ENCODE measurements at regions not wholly inside any gene's neighbourhood (a gene's known extent, or its start where the extent isn't known, plus 50 kb on each side); places are given as distances from the start of the nearest gene placed in this dataset.
"Not testable (repeated sequence)": the region's sequence is repeated elsewhere in the genome, so short reads cannot be mapped to it uniquely, and the experiment has no call there.

DNA sequence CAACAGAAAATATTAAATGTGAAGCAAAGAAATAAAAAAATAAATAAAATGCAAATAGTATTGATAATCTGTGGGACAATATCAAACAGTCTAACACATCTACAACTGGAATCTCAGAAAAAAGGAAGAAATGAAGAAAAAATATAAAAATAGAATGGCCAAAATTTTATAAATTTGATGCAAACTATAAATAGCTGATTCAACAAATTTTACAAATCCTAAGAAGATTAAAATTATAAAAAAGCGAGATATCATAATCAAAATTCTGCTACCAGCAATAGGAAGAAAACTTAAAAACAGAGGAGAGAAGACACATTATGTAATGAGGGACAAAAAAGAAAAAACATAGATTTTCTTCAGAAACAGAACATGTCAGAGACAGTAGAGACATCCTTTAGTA lies 129.2 kb upstream of the IRX1 start:
- H3K36me3 ChIP-seq (ENCODE audit: insufficient read depth, low read length): no peaks in the 10 kb centered on the region
- no peak for DNase-seq
- H3K9me3 ChIP-seq (ENCODE audit: low read length): peaks cover 24% of the 10 kb centered on the region

DNA sequence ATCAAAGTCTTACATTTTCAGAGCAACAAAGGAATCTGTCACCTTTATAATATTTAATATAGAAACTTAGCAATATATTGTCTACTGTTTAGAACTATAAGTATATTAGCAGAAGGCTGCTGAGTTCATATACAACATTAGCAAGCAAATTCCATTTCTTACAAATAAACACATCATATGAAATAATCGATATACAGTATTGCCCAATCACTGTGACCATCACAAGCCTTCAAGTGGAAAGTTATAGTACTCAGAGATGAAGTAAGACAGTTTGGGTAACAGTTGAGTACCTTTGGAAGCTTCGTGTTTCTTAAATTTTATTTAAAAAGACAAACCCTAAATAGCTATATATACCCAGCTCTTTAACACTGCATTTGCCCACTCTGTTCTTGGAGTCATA lies 135.2 kb upstream of the IRX1 start:
- no peak overlapping the region for H3K9ac ChIP-seq (ENCODE audit: low read length)
- no peaks in the 10 kb centered on the region for H3K36me3 ChIP-seq (ENCODE audit: insufficient read depth, low read length)
- H4K20me1 ChIP-seq (ENCODE audit: insufficient read depth, low read depth, low read length): no peaks in the 10 kb centered on the region
- H2AFZ ChIP-seq (ENCODE audit: low read length): no peak overlapping the region
- H3K79me2 ChIP-seq (ENCODE audit: low read length): no peaks in the 10 kb centered on the region
- no peaks in the 10 kb centered on the region for H3K4me1 ChIP-seq (ENCODE audit: low read length)
- peaks cover 37% of the 10 kb centered on the region for H3K9me3 ChIP-seq (ENCODE audit: low read length)
- no peaks in the 10 kb centered on the region for H3K9me2 ChIP-seq (replicated peaks; ENCODE audit: insufficient read depth, low read length)
- no peaks in the 10 kb centered on the region for H3K27me3 ChIP-seq (ENCODE audit: low read length)
- H3K4me2 ChIP-seq (ENCODE audit: low read depth, low read length, poor library complexity, severe bottlenecking): no peak overlapping the region
- H3K27ac ChIP-seq (ENCODE audit: low read length): no peak overlapping the region
- no peak for DNase-seq
- H3K4me3 ChIP-seq (ENCODE audit: low read length): no peak overlapping the region

More for the DNA sequence above, 129.2 kb upstream of the IRX1 start:
- no peaks in the 10 kb centered on the region for H3K79me2 ChIP-seq (ENCODE audit: low read length)
- no peaks in the 10 kb centered on the region for H3K4me1 ChIP-seq (ENCODE audit: low read length)
- H3K4me2 ChIP-seq (ENCODE audit: low read depth, low read length, poor library complexity, severe bottlenecking): no peak overlapping the region
- H2AFZ ChIP-seq (ENCODE audit: low read length): no peak overlapping the region
- no peak overlapping the region for H3K9ac ChIP-seq (ENCODE audit: low read length)
- no peaks in the 10 kb centered on the region for H3K9me2 ChIP-seq (replicated peaks; ENCODE audit: insufficient read depth, low read length)
- H3K4me3 ChIP-seq (ENCODE audit: low read length): no peak overlapping the region
- no peaks in the 10 kb centered on the region for H4K20me1 ChIP-seq (ENCODE audit: insufficient read depth, low read depth, low read length)
- H3K27me3 ChIP-seq (ENCODE audit: low read length): no peaks in the 10 kb centered on the region
- no peak overlapping the region for H3K27ac ChIP-seq (ENCODE audit: low read length)

DNA sequence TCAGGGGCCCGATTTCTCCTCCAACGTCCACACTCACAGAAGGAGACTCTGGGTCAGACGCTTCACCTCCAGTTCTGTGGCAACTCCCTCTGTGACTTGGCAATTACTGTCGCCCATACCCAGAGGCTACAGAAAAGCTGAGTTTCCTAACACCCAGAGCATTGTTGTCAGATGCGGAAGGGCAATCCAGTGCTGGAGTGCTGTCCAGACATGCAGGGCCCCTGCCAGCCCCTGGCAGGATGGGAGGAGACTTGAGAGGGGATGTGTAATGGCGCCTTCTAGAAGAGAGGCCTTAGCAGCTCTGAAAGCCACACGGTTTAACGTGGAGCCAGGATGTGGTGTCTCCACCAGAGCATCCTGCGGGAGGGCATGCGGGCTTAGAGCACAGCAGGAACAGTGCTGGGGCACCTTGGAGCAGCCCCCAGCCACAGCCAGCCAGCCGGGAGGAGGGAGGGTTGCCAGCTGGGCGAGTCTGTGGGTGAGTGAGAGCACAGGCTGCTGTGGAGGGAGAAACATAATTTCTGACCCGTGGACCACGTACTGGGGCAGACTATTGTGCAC lies 139.4 kb upstream of the IRX1 start:
- Histone ChIP-seq H3K9me2 (replicated peaks; ENCODE audit: insufficient read depth, low read length) (no peaks in the 10 kb centered on the region), H3K9ac (ENCODE audit: low read length) (no peak overlapping the region), H2AFZ (ENCODE audit: low read length) (no peak overlapping the region), H4K20me1 (ENCODE audit: insufficient read depth, low read depth, low read length) (no peaks in the 10 kb centered on the region), H3K79me2 (ENCODE audit: low read length) (no peaks in the 10 kb centered on the region), H3K27ac (ENCODE audit: low read length) (no peak overlapping the region), H3K9me3 (ENCODE audit: low read length) (peaks cover 32% of the 10 kb centered on the region), H3K27me3 (ENCODE audit: low read length) (no peaks in the 10 kb centered on the region), H3K4me1 (ENCODE audit: low read length) (no peaks in the 10 kb centered on the region), H3K36me3 (ENCODE audit: insufficient read depth, low read length) (no peaks in the 10 kb centered on the region), H3K4me2 (ENCODE audit: low read depth, low read length, poor library complexity, severe bottlenecking) (no peak overlapping the region), H3K4me3 (ENCODE audit: low read length) (no peak overlapping the region)
- DNase-seq: no peak

DNA sequence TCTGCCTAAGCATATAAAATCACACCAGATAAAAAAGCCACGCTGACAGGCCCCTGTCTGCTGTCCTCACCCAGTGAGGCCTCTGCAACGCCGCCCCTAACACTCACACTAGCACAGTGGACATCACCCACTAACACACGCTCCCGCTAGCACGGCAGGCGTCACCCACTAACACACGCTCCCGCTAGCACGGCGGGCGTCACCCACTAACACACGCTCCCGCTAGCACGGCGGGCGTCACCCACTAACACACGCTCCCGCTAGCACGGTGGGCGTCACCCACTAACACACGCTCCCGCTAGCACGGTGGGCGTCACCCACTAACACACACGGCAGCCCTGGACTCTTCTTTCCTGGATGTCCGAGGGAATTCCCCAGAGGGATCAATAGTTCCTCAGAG lies 141.6 kb upstream of the IRX1 start:
- DNase-seq; H3K36me3 ChIP-seq (ENCODE audit: insufficient read depth, low read length): not testable (repeated sequence)

DNA sequence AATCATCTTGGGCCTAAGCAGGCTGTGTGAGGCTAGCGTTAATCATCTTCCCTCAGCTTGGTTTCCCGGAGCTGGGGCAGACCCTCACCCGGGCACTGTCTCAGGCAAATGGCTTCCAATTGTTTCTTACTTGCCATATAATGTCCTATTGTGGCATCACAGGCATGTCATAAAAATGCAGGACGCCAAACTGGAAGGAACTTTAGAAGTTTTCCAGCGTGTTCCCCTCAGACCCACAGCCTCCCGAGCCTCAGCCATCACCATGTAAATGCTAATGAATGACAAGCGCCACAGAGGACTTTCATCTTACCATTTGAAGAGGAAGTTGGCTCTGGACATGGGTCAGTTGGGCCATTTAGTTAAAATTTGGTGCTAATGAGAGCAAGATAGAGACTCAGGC lies 143.0 kb upstream of the IRX1 start:
- no peak for DNase-seq
- H4K20me1 ChIP-seq (ENCODE audit: insufficient read depth, low read depth, low read length): no peaks in the 10 kb centered on the region
- H3K9me3 ChIP-seq (ENCODE audit: low read length): peaks cover 28% of the 10 kb centered on the region
- no peaks in the 10 kb centered on the region for H3K9me2 ChIP-seq (replicated peaks; ENCODE audit: insufficient read depth, low read length)
- H3K4me1 ChIP-seq (ENCODE audit: low read length): no peaks in the 10 kb centered on the region
- no peaks in the 10 kb centered on the region for H3K79me2 ChIP-seq (ENCODE audit: low read length)
- no peaks in the 10 kb centered on the region for H3K27me3 ChIP-seq (ENCODE audit: low read length)
- H3K4me3 ChIP-seq (ENCODE audit: low read length): no peak overlapping the region
- H3K9ac ChIP-seq (ENCODE audit: low read length): no peak overlapping the region
- no peak overlapping the region for H2AFZ ChIP-seq (ENCODE audit: low read length)
- H3K27ac ChIP-seq (ENCODE audit: low read length): no peak overlapping the region
- no peak overlapping the region for H3K4me2 ChIP-seq (ENCODE audit: low read depth, low read length, poor library complexity, severe bottlenecking)
- H3K36me3 ChIP-seq (ENCODE audit: insufficient read depth, low read length): no peaks in the 10 kb centered on the region

More for the DNA sequence above, 141.6 kb upstream of the IRX1 start:
- H2AFZ ChIP-seq (ENCODE audit: low read length); H3K9ac ChIP-seq (ENCODE audit: low read length); H3K27me3 ChIP-seq (ENCODE audit: low read length); H3K27ac ChIP-seq (ENCODE audit: low read length); H4K20me1 ChIP-seq (ENCODE audit: insufficient read depth, low read depth, low read length); H3K4me1 ChIP-seq (ENCODE audit: low read length); H3K4me2 ChIP-seq (ENCODE audit: low read depth, low read length, poor library complexity, severe bottlenecking); H3K4me3 ChIP-seq (ENCODE audit: low read length); H3K79me2 ChIP-seq (ENCODE audit: low read length); H3K9me2 ChIP-seq (replicated peaks; ENCODE audit: insufficient read depth, low read length): not testable (repeated sequence)
- peaks cover 28% of the 10 kb centered on the region for H3K9me3 ChIP-seq (ENCODE audit: low read length)

DNA sequence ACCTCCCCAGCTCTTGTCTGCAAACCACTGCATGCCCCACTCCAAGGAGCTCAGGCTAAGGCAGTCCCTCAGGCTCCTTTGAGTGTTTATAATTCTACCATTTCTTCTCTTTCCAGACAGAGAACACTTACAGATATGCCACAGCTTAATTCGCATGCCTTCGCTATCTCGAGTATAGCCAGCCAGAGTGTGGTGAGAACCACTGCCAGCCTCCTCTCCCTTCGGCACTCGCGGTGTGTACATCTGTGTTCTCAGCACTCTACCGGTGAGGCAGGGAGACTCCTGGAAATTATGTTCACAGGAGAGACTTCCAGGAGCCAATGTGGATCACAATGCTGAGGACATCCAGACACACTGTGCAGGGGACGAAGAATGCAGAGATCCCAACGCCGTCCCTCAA lies 143.7 kb upstream of the IRX1 start:
- no peak overlapping the region for H3K4me2 ChIP-seq (ENCODE audit: low read depth, low read length, poor library complexity, severe bottlenecking)
- no peak overlapping the region for H2AFZ ChIP-seq (ENCODE audit: low read length)
- H3K4me1 ChIP-seq (ENCODE audit: low read length): no peaks in the 10 kb centered on the region
- no peak overlapping the region for H3K4me3 ChIP-seq (ENCODE audit: low read length)
- no peaks in the 10 kb centered on the region for H4K20me1 ChIP-seq (ENCODE audit: insufficient read depth, low read depth, low read length)
- H3K27me3 ChIP-seq (ENCODE audit: low read length): no peaks in the 10 kb centered on the region
- H3K79me2 ChIP-seq (ENCODE audit: low read length): no peaks in the 10 kb centered on the region
- no peaks in the 10 kb centered on the region for H3K9me2 ChIP-seq (replicated peaks; ENCODE audit: insufficient read depth, low read length)
- no peak overlapping the region for H3K9ac ChIP-seq (ENCODE audit: low read length)
- H3K36me3 ChIP-seq (ENCODE audit: insufficient read depth, low read length): no peaks in the 10 kb centered on the region
- H3K9me3 ChIP-seq (ENCODE audit: low read length): peaks cover 34% of the 10 kb centered on the region
- no peak overlapping the region for H3K27ac ChIP-seq (ENCODE audit: low read length)
- DNase-seq: no peak

DNA sequence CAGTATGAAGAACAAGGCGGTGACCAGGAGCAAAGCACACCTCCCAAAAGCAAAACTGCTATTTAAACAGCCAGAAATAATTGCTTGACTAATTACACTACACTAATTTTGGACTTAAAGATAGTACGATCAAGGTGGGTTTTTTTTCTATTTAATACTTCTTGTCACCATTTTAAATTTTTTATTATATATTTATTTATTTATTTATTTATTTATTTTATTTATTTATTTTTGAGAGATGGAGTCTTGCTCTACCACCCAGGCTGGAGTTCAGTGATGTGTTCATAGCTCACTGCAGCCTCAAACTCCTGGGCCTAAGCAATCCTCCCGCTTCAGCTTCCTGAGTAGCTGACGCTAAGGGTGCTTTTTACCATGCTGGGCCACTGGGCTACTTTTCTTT lies 146.2 kb upstream of the IRX1 start:
- Histone ChIP-seq H3K4me1 (ENCODE audit: low read length) (no peaks in the 10 kb centered on the region), H4K20me1 (ENCODE audit: insufficient read depth, low read depth, low read length) (no peaks in the 10 kb centered on the region), H3K9me3 (ENCODE audit: low read length) (peaks cover 38% of the 10 kb centered on the region), H3K79me2 (ENCODE audit: low read length) (no peaks in the 10 kb centered on the region), H2AFZ (ENCODE audit: low read length) (no peak overlapping the region), H3K27ac (ENCODE audit: low read length) (no peak overlapping the region), H3K27me3 (ENCODE audit: low read length) (no peaks in the 10 kb centered on the region), H3K4me2 (ENCODE audit: low read depth, low read length, poor library complexity, severe bottlenecking) (no peak overlapping the region), H3K36me3 (ENCODE audit: insufficient read depth, low read length) (no peaks in the 10 kb centered on the region), H3K9me2 (replicated peaks; ENCODE audit: insufficient read depth, low read length) (no peaks in the 10 kb centered on the region), H3K9ac (ENCODE audit: low read length) (no peak overlapping the region), H3K4me3 (ENCODE audit: low read length) (no peak overlapping the region)
- DNase-seq: no peak

DNA sequence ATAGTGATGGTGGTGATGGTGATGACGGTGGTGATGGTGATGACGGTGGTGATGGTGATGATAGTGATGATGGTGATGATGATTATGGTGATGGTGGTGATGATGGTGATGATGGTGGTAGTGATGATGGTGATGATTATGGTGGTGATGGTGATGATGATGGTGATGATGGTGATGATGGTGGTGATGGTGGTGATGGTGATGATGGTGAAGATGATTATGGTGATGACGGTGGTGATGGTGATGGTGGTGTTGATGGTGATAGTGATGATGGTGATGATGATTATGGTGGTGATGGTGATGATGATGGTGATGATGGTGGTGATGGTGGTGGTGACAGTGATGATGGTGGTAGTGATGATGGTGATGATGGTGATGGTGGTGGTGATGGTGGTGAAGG lies 149.2 kb upstream of the IRX1 start:
- H3K9ac ChIP-seq (ENCODE audit: low read length): no peak overlapping the region
- no peaks in the 10 kb centered on the region for H3K79me2 ChIP-seq (ENCODE audit: low read length)
- H3K9me3 ChIP-seq (ENCODE audit: low read length): peaks cover 26% of the 10 kb centered on the region

DNA sequence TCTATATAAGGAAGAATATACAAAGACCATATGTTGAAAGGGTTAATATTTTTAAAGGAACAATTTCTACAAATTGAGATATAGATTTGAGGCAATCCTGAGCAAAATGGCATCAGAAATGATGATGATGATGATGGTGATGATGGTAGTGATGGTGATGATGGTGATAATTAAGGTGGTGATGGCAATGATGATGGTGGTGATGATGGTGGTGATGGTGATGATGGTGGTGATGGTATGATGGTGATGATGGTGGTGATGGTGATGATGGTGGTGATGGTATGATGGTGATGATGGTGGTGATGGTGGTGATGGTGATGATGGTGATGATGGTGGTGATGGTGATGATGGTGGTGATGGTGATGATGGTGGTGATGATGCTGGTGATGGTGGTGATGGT lies 150.1 kb upstream of the IRX1 start:
- H2AFZ ChIP-seq (ENCODE audit: low read length); H3K4me2 ChIP-seq (ENCODE audit: low read depth, low read length, poor library complexity, severe bottlenecking); H3K4me3 ChIP-seq (ENCODE audit: low read length): not testable (repeated sequence)

More for the DNA sequence above, 149.2 kb upstream of the IRX1 start:
- Histone ChIP-seq H3K27ac (ENCODE audit: low read length) (no peak overlapping the region), H3K36me3 (ENCODE audit: insufficient read depth, low read length) (no peaks in the 10 kb centered on the region), H3K4me2 (ENCODE audit: low read depth, low read length, poor library complexity, severe bottlenecking) (no peak overlapping the region), H3K4me3 (ENCODE audit: low read length) (no peak overlapping the region), H3K4me1 (ENCODE audit: low read length) (no peaks in the 10 kb centered on the region), H2AFZ (ENCODE audit: low read length) (no peak overlapping the region), H4K20me1 (ENCODE audit: insufficient read depth, low read depth, low read length) (no peaks in the 10 kb centered on the region), H3K27me3 (ENCODE audit: low read length) (no peaks in the 10 kb centered on the region), H3K9me2 (replicated peaks; ENCODE audit: insufficient read depth, low read length) (no peaks in the 10 kb centered on the region)
- DNase-seq: no peak

More for the DNA sequence above, 150.1 kb upstream of the IRX1 start:
- H3K9me3 ChIP-seq (ENCODE audit: low read length): peaks cover 26% of the 10 kb centered on the region
- not testable (repeated sequence) for H3K9ac ChIP-seq (ENCODE audit: low read length); H3K9me2 ChIP-seq (replicated peaks; ENCODE audit: insufficient read depth, low read length); H3K36me3 ChIP-seq (ENCODE audit: insufficient read depth, low read length); DNase-seq; H3K27me3 ChIP-seq (ENCODE audit: low read length); H3K4me1 ChIP-seq (ENCODE audit: low read length); H3K27ac ChIP-seq (ENCODE audit: low read length); H3K79me2 ChIP-seq (ENCODE audit: low read length); H4K20me1 ChIP-seq (ENCODE audit: insufficient read depth, low read depth, low read length)

All from Karpas-422 (cell line).